WTC11 (cell line): ENCODE measurements at regions not wholly inside any gene's neighbourhood (a gene's known extent, or its start where the extent isn't known, plus 50 kb on each side); places are given as distances from the start of the nearest gene placed in this dataset.

Experiments
- ATAC-seq: fragments of 200-7000 bp; cut with Tn5 transposase; 2 replicates; pipeline ENCODE4 v1.10.0; 2021; ENCODE audit warnings: mild to moderate bottlenecking, moderate library complexity
- CTCF ChIA-PET: fragments of 300-600 bp; sonication (Branson Sonifier 250); formaldehyde crosslinking; loops from one replicate; lab custom pipeline; 2021; ENCODE audit warnings: antibody characterized with exemption; lab: Charles Lee
- POLR2A ChIA-PET: fragments of 350-600 bp; sonication (Branson Sonifier 250); formaldehyde crosslinking; loops from one replicate; lab custom pipeline; 2021; ENCODE audit warnings: antibody characterized with exemption; lab: Charles Lee
- DNase-seq: peaks from one replicate; pipeline ENCODE4 v3.0.0; 2021; ENCODE audit warnings: low spot score
- H3K27ac Mint-ChIP-seq: 2 replicates; pipeline ENCODE4 v1.8.0; 2021; ENCODE audit warnings: mixed read lengths
- H3K27me3 Mint-ChIP-seq: 2 replicates; pipeline ENCODE4 v1.8.0; 2021; ENCODE audit warnings: low read depth, mild to moderate bottlenecking, moderate library complexity, mixed read lengths
- H3K36me3 Mint-ChIP-seq: 2 replicates; pipeline ENCODE4 v1.8.0; 2021; ENCODE audit warnings: mixed read lengths
- H3K4me1 Mint-ChIP-seq: 2 replicates; pipeline ENCODE4 v1.8.0; 2022; ENCODE audit warnings: mixed read lengths
- H3K4me3 Mint-ChIP-seq: 2 replicates; pipeline ENCODE4 v1.8.0; 2021; ENCODE audit warnings: mild to moderate bottlenecking, moderate library complexity, mixed read lengths
- H3K9me3 Mint-ChIP-seq: 2 replicates; pipeline ENCODE4 v1.8.0; 2021; ENCODE audit warnings: mixed read lengths
- AFF4 ChIP-seq: sonication (generic); formaldehyde crosslinking; IDR thresholded peaks from 2 replicates; pipeline ENCODE4 v1.8.1; 2023; ENCODE audit warnings: mild to moderate bottlenecking, missing genetic modification reagents, borderline replicate concordance
- ATF1 ChIP-seq: sonication (generic); formaldehyde crosslinking; IDR thresholded peaks from 2 replicates; pipeline ENCODE4 v1.8.1; 2023; ENCODE audit warnings: mild to moderate bottlenecking, moderate library complexity, missing genetic modification reagents
- ATF3 ChIP-seq: sonication (generic); formaldehyde crosslinking; conservative IDR thresholded peaks from 2 replicates; pipeline ENCODE4 v1.8.1; 2022; ENCODE audit warnings: mild to moderate bottlenecking, missing genetic modification reagents
- CBFB ChIP-seq: sonication (generic); formaldehyde crosslinking; IDR thresholded peaks from 2 replicates; pipeline ENCODE4 v1.8.1; 2022; ENCODE audit warnings: mild to moderate bottlenecking, low read depth, missing genetic modification reagents
- E2F4 ChIP-seq: sonication (generic); formaldehyde crosslinking; IDR thresholded peaks from 2 replicates; pipeline ENCODE4 v1.8.1; 2022; ENCODE audit warnings: low read depth, mild to moderate bottlenecking, moderate library complexity, missing genetic modification reagents, borderline replicate concordance
- ELF4 ChIP-seq: sonication (generic); formaldehyde crosslinking; IDR thresholded peaks from 2 replicates; pipeline ENCODE4 v1.8.1; 2022; ENCODE audit warnings: low read depth, mild to moderate bottlenecking, moderate library complexity, missing genetic modification reagents
- ERG ChIP-seq: fragments of 250-450 bp; sonication (Bioruptor Pico); IDR thresholded peaks from 2 replicates; pipeline ENCODE4 v1.8.0; 2021; ENCODE audit warnings: mild to moderate bottlenecking
- ESRRA ChIP-seq: sonication (generic); formaldehyde crosslinking; IDR thresholded peaks from 2 replicates; pipeline ENCODE4 v1.8.1; 2022; ENCODE audit warnings: mild to moderate bottlenecking, missing genetic modification reagents, borderline replicate concordance
- FOXJ3 ChIP-seq: sonication (generic); formaldehyde crosslinking; IDR thresholded peaks from 2 replicates; pipeline ENCODE4 v1.9.0; 2021; ENCODE audit warnings: missing genetic modification reagents, mild to moderate bottlenecking, borderline replicate concordance
- OVOL2 ChIP-seq: fragments of 250-450 bp; sonication (Bioruptor Pico); IDR thresholded peaks from 2 replicates; pipeline ENCODE4 v1.9.0; 2021; ENCODE audit warnings: mild to moderate bottlenecking, borderline replicate concordance
- SMAD3 ChIP-seq: sonication (generic); formaldehyde crosslinking; IDR thresholded peaks from 2 replicates; pipeline ENCODE4 v1.8.0; 2022; ENCODE audit warnings: missing genetic modification reagents, mild to moderate bottlenecking, borderline replicate concordance
- SOX15 ChIP-seq: fragments of 250-450 bp; sonication (Bioruptor Pico); IDR thresholded peaks from 2 replicates; pipeline ENCODE4 v1.9.0; 2021; ENCODE audit warnings: mild to moderate bottlenecking
- TEAD1 ChIP-seq: sonication (generic); formaldehyde crosslinking; IDR thresholded peaks from 2 replicates; pipeline ENCODE4 v1.8.0; 2022; ENCODE audit warnings: mild to moderate bottlenecking, missing genetic modification reagents
- USF2 ChIP-seq: sonication (generic); formaldehyde crosslinking; IDR thresholded peaks from 2 replicates; pipeline ENCODE4 v1.8.1; 2023; ENCODE audit warnings: mild to moderate bottlenecking, missing genetic modification reagents, moderate library complexity
- ZNF396 ChIP-seq: fragments of 250-450 bp; sonication (Bioruptor Pico); IDR thresholded peaks from 2 replicates; pipeline ENCODE4 v1.8.0; 2021; ENCODE audit warnings: mild to moderate bottlenecking, moderate library complexity, borderline replicate concordance
- ZNF423 ChIP-seq: fragments of 250-450 bp; sonication (Bioruptor Pico); IDR thresholded peaks from 2 replicates; pipeline ENCODE4 v2.1.2; 2022; ENCODE audit warnings: mild to moderate bottlenecking, moderate library complexity
- ZNF512 ChIP-seq: sonication (generic); formaldehyde crosslinking; IDR thresholded peaks from 2 replicates; pipeline ENCODE4 v1.8.1; 2022; ENCODE audit warnings: missing genetic modification reagents, borderline replicate concordance
- ZNF671 ChIP-seq: fragments of 250-450 bp; sonication (Bioruptor Pico); IDR thresholded peaks from 2 replicates; pipeline ENCODE4 v1.8.0; 2021; ENCODE audit warnings: mild to moderate bottlenecking

- no peak for ATAC-seq
- no peak overlapping the region for H3K27ac Mint-ChIP-seq
- DNase-seq = no peak
- peaks cover 18% of the 10 kb centered on the region for H3K36me3 Mint-ChIP-seq
- POLR2A ChIA-PET = no interaction called here
- peaks cover 27% of the 10 kb centered on the region for H3K9me3 Mint-ChIP-seq
- CTCF ChIA-PET = no interaction called here
- no peaks in the 10 kb centered on the region; the same call in 1 of the 2 replicates for H3K27me3 Mint-ChIP-seq
- TF ChIP-seq ZNF671 (CRISPR knock-in tag) (no peak), ZNF396 (CRISPR knock-in tag) (no peak), ZNF512 (CRISPR knock-in tag) (no peak), ATF3 (CRISPR knock-in tag) (no peak), USF2 (CRISPR knock-in tag) (no peak), AFF4 (no peak), ATF1 (CRISPR knock-in tag) (no peak), SMAD3 (CRISPR knock-in tag) (no peak), E2F4 (CRISPR knock-in tag) (no peak), ESRRA (CRISPR knock-in tag) (no peak)
- no peaks in the 10 kb centered on the region for H3K4me1 Mint-ChIP-seq
- H3K4me3 Mint-ChIP-seq = no peak overlapping the region
Measured at GRCh38 chr7:41861642-41862041, 158.8 kb upstream of the INHBA start.

GRCh38 chr7:41858201-41858600, 155.3 kb upstream of the INHBA start:
- POLR2A ChIA-PET = no interaction called here
- no peak for DNase-seq
- Mint-ChIP-seq H3K9me3 (no peaks in the 10 kb centered on the region), H3K36me3 (no peaks in the 10 kb centered on the region), H3K27me3 (no peaks in the 10 kb centered on the region; the same call in 1 of the 2 replicates), H3K4me1 (no peaks in the 10 kb centered on the region), H3K27ac (no peak overlapping the region), H3K4me3 (no peak overlapping the region)
- CTCF ChIA-PET = interaction anchor here (0.6 kb wide), 1 partner anchor 1591 kb away, joined by 4 read pairs; no protein-coding TSS in a partner anchor
- TF ChIP-seq ERG (no peak), CBFB (CRISPR knock-in tag) (no peak), FOXJ3 (CRISPR knock-in tag) (no peak), ATF3 (CRISPR knock-in tag) (no peak), SOX15 (CRISPR knock-in tag) (no peak), OVOL2 (CRISPR knock-in tag) (no peak), SMAD3 (CRISPR knock-in tag) (no peak), ESRRA (CRISPR knock-in tag) (no peak), ELF4 (CRISPR knock-in tag) (no peak), ZNF396 (CRISPR knock-in tag) (no peak), TEAD1 (CRISPR knock-in tag) (no peak), ZNF423 (CRISPR knock-in tag) (no peak)
- ATAC-seq = no peak
